ENCODE measurements at regions not wholly inside any gene's neighbourhood (a gene's known extent, or its start where the extent isn't known, plus 50 kb on each side); places are given as distances from the start of the nearest gene placed in this dataset.

DNA sequence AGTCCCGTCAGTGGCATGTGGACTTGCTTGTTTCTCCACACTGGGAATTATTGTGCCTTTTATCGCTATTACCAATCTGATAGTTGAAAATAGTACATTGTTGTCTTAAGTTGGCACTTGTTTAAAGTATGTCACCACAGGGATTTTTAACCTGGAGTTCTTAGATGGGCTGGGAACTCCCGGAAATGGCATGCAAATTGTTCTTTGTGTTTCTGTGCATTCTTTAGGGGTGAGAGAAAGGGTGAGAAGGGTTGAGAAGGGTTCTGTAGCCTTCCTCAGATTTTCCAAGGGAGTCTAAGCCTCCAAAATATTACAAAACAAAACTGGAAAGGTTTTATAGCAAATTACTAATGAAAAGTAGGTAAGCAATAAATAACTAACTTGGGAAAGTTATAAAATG, 176.9 kb downstream of the ZIC3 start:
- POLR2A ChIA-PET (ENCODE audit: partially characterized antibody) = no interaction called here
- Histone ChIP-seq H3K27me3 (ENCODE audit: insufficient read depth, low read length) (no peaks in the 10 kb centered on the region), H3K4me3 (ENCODE audit: low read length in 2 of 2) (no peak overlapping the region), H3K36me3 (ENCODE audit: insufficient read depth, low read length) (no peaks in the 10 kb centered on the region), H3K27ac (ENCODE audit: low read depth, low read length) (no peak overlapping the region), H3K9me3 (ENCODE audit: control insufficient read depth in 1 of 2, low read length in 2 of 2) (no peaks in the 10 kb centered on the region), H3K4me1 (ENCODE audit: insufficient read depth, low read length) (no peaks in the 10 kb centered on the region)
- no peak for DNase-seq
- intact Hi-C loops (cut with micrococcal nuclease) = no loop called here
- Mint-ChIP-seq H3K4me1 (no peaks in the 10 kb centered on the region), H3K36me3 (no peaks in the 10 kb centered on the region), H3K27ac (no peak overlapping the region), H3K27me3 (no peaks in the 10 kb centered on the region), H3K4me3 (no peak overlapping the region), H3K9me3 (peaks cover 0 to 4% (median 0%) of the 10 kb centered on the region in 8 donors)
- CTCF ChIA-PET (ENCODE audit: partially characterized antibody) = no interaction called here

DNA sequence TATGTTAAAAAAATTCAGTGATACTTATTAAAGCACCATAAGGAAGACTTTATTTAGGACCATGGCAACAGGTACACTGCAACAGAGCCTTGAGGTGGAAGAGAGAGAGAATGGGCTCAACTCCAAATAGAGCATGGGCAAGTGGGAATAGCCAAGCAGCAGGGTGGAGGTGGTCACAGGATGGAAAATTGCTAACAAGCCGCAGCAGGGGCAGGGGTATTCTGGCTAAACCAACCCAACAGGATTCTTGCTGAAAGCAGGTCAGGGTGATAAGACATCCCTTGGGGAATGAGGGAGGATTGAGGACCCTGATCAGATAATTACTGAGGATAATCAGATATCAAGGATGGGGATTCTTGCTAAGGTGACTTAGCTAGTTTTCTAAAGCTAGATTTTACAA, 177.5 kb downstream of the ZIC3 start:
- Histone ChIP-seq H3K27me3 (ENCODE audit: insufficient read depth, low read length) (no peaks in the 10 kb centered on the region), H3K4me1 (ENCODE audit: insufficient read depth, low read length) (no peaks in the 10 kb centered on the region), H3K4me3 (ENCODE audit: low read length in 2 of 2) (no peak overlapping the region), H3K36me3 (ENCODE audit: insufficient read depth, low read length) (no peaks in the 10 kb centered on the region), H3K27ac (ENCODE audit: low read depth, low read length) (no peak overlapping the region), H3K9me3 (ENCODE audit: control insufficient read depth in 1 of 2, low read length in 2 of 2) (no peaks in the 10 kb centered on the region)
- Mint-ChIP-seq H3K27ac (no peak overlapping the region), H3K4me3 (no peak overlapping the region), H3K4me1 (no peaks in the 10 kb centered on the region), H3K27me3 (no peaks in the 10 kb centered on the region), H3K9me3 (peaks cover 0 to 4% (median 0%) of the 10 kb centered on the region in 8 donors), H3K36me3 (no peaks in the 10 kb centered on the region)
- ChIA-PET POLR2A (ENCODE audit: partially characterized antibody) (no interaction called here), CTCF (ENCODE audit: partially characterized antibody) (no interaction called here)
- DNase-seq = no peak
- intact Hi-C loops (cut with micrococcal nuclease) = no loop called here

- POLR2A ChIA-PET (ENCODE audit: partially characterized antibody) = no interaction called here
- DNase-seq = no peak
- no peaks in the 10 kb centered on the region for H3K27me3 ChIP-seq (ENCODE audit: insufficient read depth, low read length)
- H3K4me1 ChIP-seq (ENCODE audit: insufficient read depth, low read length) = no peaks in the 10 kb centered on the region
- H3K4me3 ChIP-seq (ENCODE audit: low read length in 2 of 2) = no peak overlapping the region
- no peaks in the 10 kb centered on the region for H3K36me3 ChIP-seq (ENCODE audit: insufficient read depth, low read length)
- intact Hi-C loops (cut with micrococcal nuclease) = no loop called here
- H3K9me3 ChIP-seq (ENCODE audit: control insufficient read depth in 1 of 2, low read length in 2 of 2) = no peaks in the 10 kb centered on the region
- CTCF ChIA-PET (ENCODE audit: partially characterized antibody) = no interaction called here
- Mint-ChIP-seq H3K9me3 (peaks cover 0 to 4% (median 0%) of the 10 kb centered on the region in 8 donors), H3K27me3 (no peaks in the 10 kb centered on the region), H3K4me3 (no peak overlapping the region), H3K36me3 (no peaks in the 10 kb centered on the region), H3K4me1 (no peaks in the 10 kb centered on the region), H3K27ac (no peak overlapping the region)
- no peak overlapping the region for H3K27ac ChIP-seq (ENCODE audit: low read depth, low read length)
Observed at GRCh38 chrX:137746289-137746688, 180.4 kb downstream of the ZIC3 start.

GRCh38 chrX:137747244-137748043, 181.5 kb downstream of the ZIC3 start:
- no peak for DNase-seq
- Histone ChIP-seq H3K36me3 (ENCODE audit: insufficient read depth, low read length) (no peaks in the 10 kb centered on the region), H3K27me3 (ENCODE audit: insufficient read depth, low read length) (no peaks in the 10 kb centered on the region), H3K4me3 (ENCODE audit: low read length in 2 of 2) (no peak overlapping the region), H3K9me3 (ENCODE audit: control insufficient read depth in 1 of 2, low read length in 2 of 2) (no peaks in the 10 kb centered on the region), H3K27ac (ENCODE audit: low read depth, low read length) (no peak overlapping the region), H3K4me1 (ENCODE audit: insufficient read depth, low read length) (no peaks in the 10 kb centered on the region)
- Mint-ChIP-seq H3K27ac (no peak overlapping the region), H3K36me3 (no peaks in the 10 kb centered on the region), H3K4me1 (no peaks in the 10 kb centered on the region), H3K4me3 (no peak overlapping the region), H3K9me3 (peaks cover 0 to 2% (median 0%) of the 10 kb centered on the region in 8 donors), H3K27me3 (no peaks in the 10 kb centered on the region)
- ChIA-PET POLR2A (ENCODE audit: partially characterized antibody) (no interaction called here), CTCF (ENCODE audit: partially characterized antibody) (no interaction called here)
- intact Hi-C loops (cut with micrococcal nuclease) = no loop called here

GRCh38 chrX:137748827-137749226, 182.9 kb downstream of the ZIC3 start:
- Mint-ChIP-seq H3K27ac (no peak overlapping the region), H3K9me3 (peaks cover 0 to 3% (median 0%) of the 10 kb centered on the region in 8 donors), H3K27me3 (no peaks in the 10 kb centered on the region), H3K36me3 (no peaks in the 10 kb centered on the region), H3K4me1 (no peaks in the 10 kb centered on the region), H3K4me3 (no peak overlapping the region)
- Histone ChIP-seq H3K27me3 (ENCODE audit: insufficient read depth, low read length) (no peaks in the 10 kb centered on the region), H3K9me3 (ENCODE audit: control insufficient read depth in 1 of 2, low read length in 2 of 2) (no peaks in the 10 kb centered on the region), H3K27ac (ENCODE audit: low read depth, low read length) (no peak overlapping the region), H3K4me1 (ENCODE audit: insufficient read depth, low read length) (no peaks in the 10 kb centered on the region), H3K36me3 (ENCODE audit: insufficient read depth, low read length) (no peaks in the 10 kb centered on the region), H3K4me3 (ENCODE audit: low read length in 2 of 2) (no peak overlapping the region)
- ChIA-PET CTCF (ENCODE audit: partially characterized antibody) (no interaction called here), POLR2A (ENCODE audit: partially characterized antibody) (no interaction called here)
- no peak for DNase-seq
- intact Hi-C loops (cut with micrococcal nuclease) = no loop called here

DNA sequence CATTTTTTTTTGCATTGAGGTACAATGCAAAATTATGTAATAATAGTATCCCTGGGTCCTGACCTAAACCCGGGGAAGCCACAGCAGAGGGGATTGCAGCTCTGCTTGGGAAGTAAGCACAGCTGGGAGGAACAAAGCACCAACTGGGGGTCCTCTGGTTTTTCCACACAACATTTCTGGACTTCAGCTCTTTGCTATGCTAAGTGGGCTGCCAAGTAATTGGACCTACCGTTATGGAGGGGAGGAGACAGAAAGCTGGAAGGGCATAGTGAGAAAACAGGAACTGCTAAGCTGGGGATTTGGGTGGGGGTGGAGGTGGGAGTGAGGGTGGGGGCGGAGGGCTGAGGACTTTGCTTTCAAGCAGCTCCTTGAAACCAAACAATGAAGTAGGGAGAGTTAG, 183.3 kb downstream of the ZIC3 start:
- ChIA-PET POLR2A (ENCODE audit: partially characterized antibody) (no interaction called here), CTCF (ENCODE audit: partially characterized antibody) (no interaction called here)
- H3K27ac Mint-ChIP-seq = no peak overlapping the region
- intact Hi-C loops (cut with micrococcal nuclease) = no loop called here
- no peak for DNase-seq
- no peaks in the 10 kb centered on the region for H3K4me1 ChIP-seq (ENCODE audit: insufficient read depth, low read length)
- no peaks in the 10 kb centered on the region for H3K27me3 Mint-ChIP-seq
- H3K4me3 Mint-ChIP-seq = no peak overlapping the region
- H3K27ac ChIP-seq (ENCODE audit: low read depth, low read length) = no peak overlapping the region
- no peaks in the 10 kb centered on the region for H3K36me3 Mint-ChIP-seq
- H3K27me3 ChIP-seq (ENCODE audit: insufficient read depth, low read length) = no peaks in the 10 kb centered on the region
- H3K9me3 Mint-ChIP-seq = peaks cover 0 to 3% (median 0%) of the 10 kb centered on the region in 8 donors
- no peaks in the 10 kb centered on the region for H3K4me1 Mint-ChIP-seq
- no peak overlapping the region for H3K4me3 ChIP-seq (ENCODE audit: low read length in 2 of 2)
- H3K36me3 ChIP-seq (ENCODE audit: insufficient read depth, low read length) = no peaks in the 10 kb centered on the region
- H3K9me3 ChIP-seq (ENCODE audit: control insufficient read depth in 1 of 2, low read length in 2 of 2) = no peaks in the 10 kb centered on the region

DNA sequence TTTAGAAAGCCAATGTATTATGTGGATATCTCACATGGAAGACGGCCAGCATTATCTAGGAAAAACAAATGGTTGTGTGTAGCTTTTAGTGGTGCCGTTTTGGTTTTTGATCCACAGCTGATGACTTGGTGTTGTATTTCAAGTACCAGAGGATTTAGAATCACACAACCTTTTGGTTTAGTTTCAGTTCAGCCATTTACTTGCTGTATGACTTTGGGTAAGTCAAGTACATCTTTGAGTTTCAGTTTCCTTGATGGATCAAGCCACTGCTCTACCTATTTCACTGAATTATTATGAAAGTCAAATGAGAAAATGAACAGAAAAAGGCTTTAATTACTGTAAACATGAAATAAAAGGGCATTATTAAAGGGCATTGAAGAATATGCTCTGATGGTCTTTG, 205.6 kb downstream of the ZIC3 start:
- no peak for DNase-seq
- Mint-ChIP-seq H3K9me3 (peaks cover 0 to 4% (median 0%) of the 10 kb centered on the region in 8 donors), H3K36me3 (no peaks in the 10 kb centered on the region), H3K27me3 (no peaks in the 10 kb centered on the region), H3K4me1 (no peaks in the 10 kb centered on the region), H3K4me3 (no peak overlapping the region), H3K27ac (no peak overlapping the region)
- Histone ChIP-seq H3K9me3 (ENCODE audit: control insufficient read depth in 1 of 2, low read length in 2 of 2) (no peaks in the 10 kb centered on the region), H3K27me3 (ENCODE audit: insufficient read depth, low read length) (no peaks in the 10 kb centered on the region), H3K4me3 (ENCODE audit: low read length in 2 of 2) (no peak overlapping the region), H3K27ac (ENCODE audit: low read depth, low read length) (no peak overlapping the region), H3K4me1 (ENCODE audit: insufficient read depth, low read length) (no peaks in the 10 kb centered on the region), H3K36me3 (ENCODE audit: insufficient read depth, low read length) (no peaks in the 10 kb centered on the region)
- intact Hi-C loops (cut with micrococcal nuclease) = no loop called here
- ChIA-PET CTCF (ENCODE audit: partially characterized antibody) (no interaction called here), POLR2A (ENCODE audit: partially characterized antibody) (no interaction called here)

- H3K4me1 Mint-ChIP-seq = no peaks in the 10 kb centered on the region
- no peak for DNase-seq
- intact Hi-C loops (cut with micrococcal nuclease) = no loop called here
- no peaks in the 10 kb centered on the region for H3K9me3 ChIP-seq (ENCODE audit: control insufficient read depth in 1 of 2, low read length in 2 of 2)
- H3K27me3 ChIP-seq (ENCODE audit: insufficient read depth, low read length) = no peaks in the 10 kb centered on the region
- H3K4me3 ChIP-seq (ENCODE audit: low read length in 2 of 2) = no peak overlapping the region
- no peaks in the 10 kb centered on the region for H3K4me1 ChIP-seq (ENCODE audit: insufficient read depth, low read length)
- POLR2A ChIA-PET (ENCODE audit: partially characterized antibody) = no interaction called here
- H3K27ac Mint-ChIP-seq = no peak overlapping the region
- no peaks in the 10 kb centered on the region for H3K36me3 ChIP-seq (ENCODE audit: insufficient read depth, low read length)
- peaks cover 0 to 5% (median 0%) of the 10 kb centered on the region in 8 donors for H3K9me3 Mint-ChIP-seq
- H3K4me3 Mint-ChIP-seq = no peak overlapping the region
- CTCF ChIA-PET (ENCODE audit: partially characterized antibody) = no interaction called here
- no peaks in the 10 kb centered on the region for H3K36me3 Mint-ChIP-seq
- no peaks in the 10 kb centered on the region for H3K27me3 Mint-ChIP-seq
- H3K27ac ChIP-seq (ENCODE audit: low read depth, low read length) = no peak overlapping the region
Observed at GRCh38 chrX:137792214-137792613, 226.3 kb downstream of the ZIC3 start.
